Fibroblast of skin of left quadriceps (primary cell): ENCODE measurements at regions not wholly inside any gene's neighbourhood (a gene's known extent, or its start where the extent isn't known, plus 50 kb on each side); places are given as distances from the start of the nearest gene placed in this dataset.
A peak's percentile ranks its signal among the peaks of the same experiment; 100 is the strongest.
"Not testable (repeated sequence)": the region's sequence is repeated elsewhere in the genome, so short reads cannot be mapped to it uniquely, and the experiment has no call there.

Experiments used
- DNase-seq, 2 experiments: peaks; one replicate each; pipeline ENCODE4 v3.0.0-alpha.2; 2013; ENCODE audit warnings: low read depth in 2 of 2

GRCh38 chrX:13186643-13187042 lies 133.2 kb downstream of the ATXN3L start:
- not testable (repeated sequence) for DNase-seq

GRCh38 chrX:13180807-13181206 lies 136.4 kb upstream of the FAM9C start:
- no peak for DNase-seq

- no peak for DNase-seq
These were observed 135.2 kb upstream of the FAM9C start for GRCh38 chrX:13179586-13179985.

GRCh38 chrX:13179100-13179499 lies 134.7 kb upstream of the FAM9C start:
- DNase-seq = no peak

GRCh38 chrX:13177921-13178566 lies 133.6 kb upstream of the FAM9C start:
- DNase-seq = no peak

GRCh38 chrX:13175056-13175455 lies 130.6 kb upstream of the FAM9C start:
- no peak for DNase-seq

GRCh38 chrX:13170966-13171558 lies 126.6 kb upstream of the FAM9C start:
- DNase-seq = no peak

GRCh38 chrX:13169684-13170083 lies 125.3 kb upstream of the FAM9C start:
- DNase-seq = no peak

- no peak for DNase-seq
These were observed 123.8 kb upstream of the FAM9C start for GRCh38 chrX:13168269-13168668.

- DNase-seq = no peak
These were observed 123.2 kb upstream of the FAM9C start for GRCh38 chrX:13167481-13168231.

GRCh38 chrX:13165266-13166189 lies 121.1 kb upstream of the FAM9C start:
- no peak for DNase-seq

- DNase-seq = no peak
These were observed 120.2 kb upstream of the FAM9C start for GRCh38 chrX:13164611-13165010.

GRCh38 chrX:13162772-13163410 lies 118.5 kb upstream of the FAM9C start:
- no peak for DNase-seq

- peak in 1 of 2 experiments; percentile 14 for DNase-seq
These were observed 115.5 kb upstream of the FAM9C start for GRCh38 chrX:13159886-13160285.

GRCh38 chrX:13158911-13159310 lies 114.5 kb upstream of the FAM9C start:
- no peak for DNase-seq

GRCh38 chrX:13155550-13155949 lies 111.1 kb upstream of the FAM9C start:
- DNase-seq = not testable (repeated sequence)

- DNase-seq = no peak
These were observed 109.4 kb upstream of the FAM9C start for GRCh38 chrX:13153796-13154195.

- DNase-seq = no peak
These were observed 108.2 kb upstream of the FAM9C start for GRCh38 chrX:13152518-13153185.

GRCh38 chrX:13151828-13152517 lies 107.6 kb upstream of the FAM9C start:
- DNase-seq = no peak

- DNase-seq = no peak
These were observed 105.4 kb upstream of the FAM9C start for GRCh38 chrX:13149702-13150350.
